Erythroblast (primary cell): ENCODE measurements at regions not wholly inside any gene's neighbourhood (a gene's known extent, or its start where the extent isn't known, plus 50 kb on each side); places are given as distances from the start of the nearest gene placed in this dataset.

ENCODE experiments used
- GATA1 ChIP-seq: IDR thresholded peaks from 2 replicates; pipeline ENCODE4 v1.6.1; 2011; ENCODE audit warnings: low read depth, mild to moderate bottlenecking, control low read depth, low read length, moderate library complexity
- POLR2A ChIP-seq: IDR thresholded peaks from 2 replicates; pipeline ENCODE4 v1.6.1; 2011; ENCODE audit warnings: mild to moderate bottlenecking, low read length

DNA sequence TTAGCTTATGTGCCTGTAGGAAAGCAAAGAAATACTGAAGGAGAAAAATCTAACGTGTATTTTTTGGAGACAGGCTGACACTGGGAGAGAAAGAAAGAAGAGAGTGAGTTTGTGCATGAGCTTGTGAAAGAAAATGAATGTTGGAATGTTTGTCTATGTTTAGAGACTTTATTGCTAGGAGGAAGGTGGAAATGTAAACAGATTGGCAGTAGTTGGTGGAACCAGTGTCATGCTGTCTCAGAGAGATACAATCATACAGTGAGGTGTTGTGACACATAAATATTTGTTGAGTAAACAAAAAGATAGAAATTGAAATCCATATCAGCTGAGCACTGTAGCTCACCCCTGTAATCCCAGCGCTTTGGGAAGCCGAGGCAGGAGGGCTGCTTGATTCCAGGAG, 222.2 kb upstream of the MEIS1 start:
- TF ChIP-seq POLR2A: no peak
- TF ChIP-seq GATA1: no peak
